WTC11 (cell line): ENCODE measurements at regions not wholly inside any gene's neighbourhood (a gene's known extent, or its start where the extent isn't known, plus 50 kb on each side); places are given as distances from the start of the nearest gene placed in this dataset.

Experiments
- ATAC-seq: fragments of 200-7000 bp; cut with Tn5 transposase; 2 replicates; pipeline ENCODE4 v1.10.0; 2021; ENCODE audit warnings: mild to moderate bottlenecking, moderate library complexity
- CTCF ChIA-PET: fragments of 300-600 bp; sonication (Branson Sonifier 250); formaldehyde crosslinking; loops from one replicate; lab custom pipeline; 2021; ENCODE audit warnings: antibody characterized with exemption; lab: Charles Lee
- POLR2A ChIA-PET: fragments of 350-600 bp; sonication (Branson Sonifier 250); formaldehyde crosslinking; loops from one replicate; lab custom pipeline; 2021; ENCODE audit warnings: antibody characterized with exemption; lab: Charles Lee
- DNase-seq: peaks from one replicate; pipeline ENCODE4 v3.0.0; 2021; ENCODE audit warnings: low spot score
- H3K27ac Mint-ChIP-seq: 2 replicates; pipeline ENCODE4 v1.8.0; 2021; ENCODE audit warnings: mixed read lengths
- H3K27me3 Mint-ChIP-seq: 2 replicates; pipeline ENCODE4 v1.8.0; 2021; ENCODE audit warnings: low read depth, mild to moderate bottlenecking, moderate library complexity, mixed read lengths
- H3K36me3 Mint-ChIP-seq: 2 replicates; pipeline ENCODE4 v1.8.0; 2021; ENCODE audit warnings: mixed read lengths
- H3K4me1 Mint-ChIP-seq: 2 replicates; pipeline ENCODE4 v1.8.0; 2022; ENCODE audit warnings: mixed read lengths
- H3K4me3 Mint-ChIP-seq: 2 replicates; pipeline ENCODE4 v1.8.0; 2021; ENCODE audit warnings: mild to moderate bottlenecking, moderate library complexity, mixed read lengths
- H3K9me3 Mint-ChIP-seq: 2 replicates; pipeline ENCODE4 v1.8.0; 2021; ENCODE audit warnings: mixed read lengths
- ATF2 ChIP-seq: sonication (generic); formaldehyde crosslinking; IDR thresholded peaks from 2 replicates; pipeline ENCODE4 v1.8.1; 2022; ENCODE audit warnings: low read depth, missing genetic modification reagents, borderline replicate concordance
- ATF6 ChIP-seq: sonication (generic); formaldehyde crosslinking; IDR thresholded peaks from 2 replicates; pipeline ENCODE4 v1.8.1; 2023; ENCODE audit warnings: mild to moderate bottlenecking, missing genetic modification reagents
- CDX4 ChIP-seq: fragments of 250-450 bp; sonication (Bioruptor Pico); IDR thresholded peaks from 2 replicates; pipeline ENCODE4 v1.9.0; 2021; ENCODE audit warnings: moderate library complexity, mild to moderate bottlenecking, inconsistent platforms, borderline replicate concordance
- E2F5 ChIP-seq: sonication (generic); formaldehyde crosslinking; IDR thresholded peaks from 2 replicates; pipeline ENCODE4 v1.8.1; 2022; ENCODE audit warnings: mild to moderate bottlenecking, moderate library complexity, missing genetic modification reagents
- FOXP4 ChIP-seq: sonication (generic); formaldehyde crosslinking; IDR thresholded peaks from 2 replicates; pipeline ENCODE4 v1.8.0; 2022; ENCODE audit warnings: mild to moderate bottlenecking, missing genetic modification reagents
- GABPB1 ChIP-seq: sonication (generic); formaldehyde crosslinking; IDR thresholded peaks from 2 replicates; pipeline ENCODE4 v1.8.1; 2023; ENCODE audit warnings: mild to moderate bottlenecking, missing genetic modification reagents
- JUN ChIP-seq: sonication (generic); formaldehyde crosslinking; IDR thresholded peaks from 2 replicates; pipeline ENCODE4 v1.8.0; 2023; ENCODE audit warnings: mild to moderate bottlenecking, missing genetic modification reagents
- MLX ChIP-seq: sonication (generic); formaldehyde crosslinking; IDR thresholded peaks from 2 replicates; pipeline ENCODE4 v1.8.1; 2023; ENCODE audit warnings: mild to moderate bottlenecking, missing genetic modification reagents, moderate library complexity
- NFATC4 ChIP-seq: fragments of 250-450 bp; sonication (Bioruptor Pico); IDR thresholded peaks from 2 replicates; pipeline ENCODE4 v1.9.0; 2021; ENCODE audit warnings: mild to moderate bottlenecking
- TEAD4 ChIP-seq: sonication (generic); formaldehyde crosslinking; IDR thresholded peaks from 2 replicates; pipeline ENCODE4 v1.8.0; 2022; ENCODE audit warnings: mild to moderate bottlenecking, missing genetic modification reagents
- TP53 ChIP-seq: sonication (generic); formaldehyde crosslinking; IDR thresholded peaks from 2 replicates; pipeline ENCODE4 v1.8.1; 2023; ENCODE audit warnings: mild to moderate bottlenecking, missing genetic modification reagents
- ZNF263 ChIP-seq: sonication (generic); formaldehyde crosslinking; IDR thresholded peaks from 2 replicates; pipeline ENCODE4 v1.8.1; 2022; ENCODE audit warnings: low read depth, mild to moderate bottlenecking, moderate library complexity, missing genetic modification reagents
- ZNF281 ChIP-seq: sonication (generic); formaldehyde crosslinking; IDR thresholded peaks from 2 replicates; pipeline ENCODE4 v1.8.0; 2023; ENCODE audit warnings: mild to moderate bottlenecking, missing genetic modification reagents
- ZNF423 ChIP-seq: fragments of 250-450 bp; sonication (Bioruptor Pico); IDR thresholded peaks from 2 replicates; pipeline ENCODE4 v2.1.2; 2022; ENCODE audit warnings: mild to moderate bottlenecking, moderate library complexity
- ZNF671 ChIP-seq: fragments of 250-450 bp; sonication (Bioruptor Pico); IDR thresholded peaks from 2 replicates; pipeline ENCODE4 v1.8.0; 2021; ENCODE audit warnings: mild to moderate bottlenecking
- ZSCAN18 ChIP-seq: fragments of 250-450 bp; sonication (Bioruptor Pico); IDR thresholded peaks from 2 replicates; pipeline ENCODE4 v2.1.2; 2022; ENCODE audit warnings: mild to moderate bottlenecking, moderate library complexity

GRCh38 chr14:47778631-47779030 lies 103.2 kb upstream of the MDGA2 start (continued):
- TF ChIP-seq ZNF281 (CRISPR knock-in tag) (no peak), NFATC4 (CRISPR knock-in tag) (no peak), E2F5 (CRISPR knock-in tag) (no peak), JUN (CRISPR knock-in tag) (no peak)
- TF ChIP-seq, all 79 proteins: peak for 0

GRCh38 chr14:47772652-47773051 lies 97.2 kb upstream of the MDGA2 start:
- POLR2A ChIA-PET: no interaction called here
- H3K27ac Mint-ChIP-seq: no peak overlapping the region
- CTCF ChIA-PET: no interaction called here

More at GRCh38 chr14:47772652-47773051, 97.2 kb upstream of the MDGA2 start:
- TF ChIP-seq TEAD4 (CRISPR knock-in tag): no peak
- no peak for TF ChIP-seq ZNF423
- no peak for TF ChIP-seq CDX4
- no peak for TF ChIP-seq ZNF671
- TF ChIP-seq ATF6 (CRISPR knock-in tag): no peak
- TF ChIP-seq ZSCAN18 (CRISPR knock-in tag): no peak
- no peak for TF ChIP-seq FOXP4
- TF ChIP-seq GABPB1 (CRISPR knock-in tag): no peak
- TF ChIP-seq MLX (CRISPR knock-in tag): no peak
- no peak for TF ChIP-seq TP53 (CRISPR knock-in tag)
- no peak for TF ChIP-seq ZNF263 (CRISPR knock-in tag)
- no peak for TF ChIP-seq ATF2
- peaks cover 4% of the 10 kb centered on the region; the same call in 1 of the 2 replicates for H3K36me3 Mint-ChIP-seq
- H3K27me3 Mint-ChIP-seq: no peaks in the 10 kb centered on the region
- H3K4me1 Mint-ChIP-seq: peaks cover 10% of the 10 kb centered on the region
- no peak overlapping the region for H3K4me3 Mint-ChIP-seq
- H3K9me3 Mint-ChIP-seq: peaks cover 19% of the 10 kb centered on the region
- ATAC-seq (no peak), DNase-seq (no peak)
